ENCODE measurements at regions not wholly inside any gene's neighbourhood (a gene's known extent, or its start where the extent isn't known, plus 50 kb on each side); places are given as distances from the start of the nearest gene placed in this dataset.

GRCh38 chr15:62270216-62270921, 105.3 kb upstream of the C2CD4B start:
- H3K9ac ChIP-seq (ENCODE audit: low read length): no peak overlapping the region
- H3K27ac Mint-ChIP-seq: no peak overlapping the region
- H3K4me3 ChIP-seq (ENCODE audit: control extremely low read depth in 1 of 5, extremely low read depth in 1 of 5, insufficient read depth in 1 of 5, low read depth in 2 of 5, low read length in 4 of 5): no peak overlapping the region
- no peaks in the 10 kb centered on the region for H3K4me1 ChIP-seq (ENCODE audit: control insufficient read depth in 2 of 2, insufficient read depth in 2 of 2, low read length in 2 of 2)
- no peaks in the 10 kb centered on the region for H3K4me1 Mint-ChIP-seq
- H3K27me3 ChIP-seq (replicated peaks in 1 of 4; ENCODE audit: control extremely low read depth in 1 of 4, control insufficient read depth in 3 of 4, insufficient read depth in 4 of 4, low read length in 3 of 4): no peaks in the 10 kb centered on the region
- peaks cover 16% of the 10 kb centered on the region for H3K9me3 Mint-ChIP-seq (ENCODE audit: insufficient read depth)
- 88% methylated on average over 7 of the region's 10 CpGs for WGBS (ENCODE audit: insufficient coverage)
- DNase-seq: no peak
- ChIA-PET POLR2A (no interaction called here), CTCF (no interaction called here)
- peaks cover 5% of the 10 kb centered on the region for H3K27me3 Mint-ChIP-seq
- H4K20me1 ChIP-seq (ENCODE audit: control insufficient read depth, insufficient read depth, low read length, poor library complexity, severe bottlenecking): no peaks in the 10 kb centered on the region
- TF ChIP-seq EZH2 (IDR thresholded peaks at IDR 0.05; ENCODE audit: borderline replicate concordance, insufficient read depth, low read depth, low read length, poor library complexity, severe bottlenecking): no peak
- TF ChIP-seq, protein P1, sequence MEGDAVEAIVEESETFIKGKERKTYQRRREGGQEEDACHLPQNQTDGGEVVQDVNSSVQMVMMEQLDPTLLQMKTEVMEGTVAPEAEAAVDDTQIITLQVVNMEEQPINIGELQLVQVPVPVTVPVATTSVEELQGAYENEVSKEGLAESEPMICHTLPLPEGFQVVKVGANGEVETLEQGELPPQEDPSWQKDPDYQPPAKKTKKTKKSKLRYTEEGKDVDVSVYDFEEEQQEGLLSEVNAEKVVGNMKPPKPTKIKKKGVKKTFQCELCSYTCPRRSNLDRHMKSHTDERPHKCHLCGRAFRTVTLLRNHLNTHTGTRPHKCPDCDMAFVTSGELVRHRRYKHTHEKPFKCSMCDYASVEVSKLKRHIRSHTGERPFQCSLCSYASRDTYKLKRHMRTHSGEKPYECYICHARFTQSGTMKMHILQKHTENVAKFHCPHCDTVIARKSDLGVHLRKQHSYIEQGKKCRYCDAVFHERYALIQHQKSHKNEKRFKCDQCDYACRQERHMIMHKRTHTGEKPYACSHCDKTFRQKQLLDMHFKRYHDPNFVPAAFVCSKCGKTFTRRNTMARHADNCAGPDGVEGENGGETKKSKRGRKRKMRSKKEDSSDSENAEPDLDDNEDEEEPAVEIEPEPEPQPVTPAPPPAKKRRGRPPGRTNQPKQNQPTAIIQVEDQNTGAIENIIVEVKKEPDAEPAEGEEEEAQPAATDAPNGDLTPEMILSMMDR (IDR thresholded peaks at IDR 0.05): no peak
- no peak overlapping the region for H3K4me2 ChIP-seq (replicated peaks; ENCODE audit: low read depth, low read length, poor library complexity, severe bottlenecking)
- no peaks in the 10 kb centered on the region for H3K79me2 ChIP-seq (ENCODE audit: control insufficient read depth, insufficient read depth, low read length)
- ATAC-seq (ENCODE audit: low read depth): no peak
- peaks cover 1 to 45% (median 23%) of the 10 kb centered on the region in 3 donors for H3K9me3 ChIP-seq (ENCODE audit: control extremely low read depth in 1 of 3, control insufficient read depth in 2 of 3, insufficient read depth in 1 of 3, low read length in 2 of 3)
- H3K4me3 Mint-ChIP-seq: no peak overlapping the region
- H3K36me3 ChIP-seq (replicated peaks in 1 of 2; ENCODE audit: control extremely low read depth in 1 of 2, control insufficient read depth in 1 of 2, extremely low read depth in 1 of 2, insufficient read depth in 2 of 2, low read length in 1 of 2): no peaks in the 10 kb centered on the region
- intact Hi-C loops (cut with micrococcal nuclease): no loop called here
- H2AFZ ChIP-seq (ENCODE audit: insufficient read depth, low read depth, low read length, poor library complexity, severe bottlenecking): no peak overlapping the region
- no peak overlapping the region for H3K27ac ChIP-seq (ENCODE audit: low read length in 2 of 2)

GRCh38 chr15:62272290-62272689, 107.2 kb upstream of the C2CD4B start:
- no peaks in the 10 kb centered on the region for H3K4me1 Mint-ChIP-seq
- TF ChIP-seq EZH2 (IDR thresholded peaks at IDR 0.05; ENCODE audit: borderline replicate concordance, insufficient read depth, low read depth, low read length, poor library complexity, severe bottlenecking): no peak
- TF ChIP-seq, protein P1 (IDR thresholded peaks at IDR 0.05): no peak
- no peak overlapping the region for H3K27ac ChIP-seq (ENCODE audit: low read length in 2 of 2)
- no peak overlapping the region for H3K27ac Mint-ChIP-seq
- no peak overlapping the region for H3K4me3 Mint-ChIP-seq
- no CpG with 5 or more reads among the region's 1 CpG for WGBS (ENCODE audit: insufficient coverage)
- H3K79me2 ChIP-seq (ENCODE audit: control insufficient read depth, insufficient read depth, low read length): no peaks in the 10 kb centered on the region
- intact Hi-C loops (cut with micrococcal nuclease): no loop called here
- POLR2A ChIA-PET: no interaction called here
- H3K27me3 ChIP-seq (replicated peaks in 1 of 4; ENCODE audit: control extremely low read depth in 1 of 4, control insufficient read depth in 3 of 4, insufficient read depth in 4 of 4, low read length in 3 of 4): no peaks in the 10 kb centered on the region
- H3K36me3 ChIP-seq (replicated peaks in 1 of 2; ENCODE audit: control extremely low read depth in 1 of 2, control insufficient read depth in 1 of 2, extremely low read depth in 1 of 2, insufficient read depth in 2 of 2, low read length in 1 of 2): no peaks in the 10 kb centered on the region
- H2AFZ ChIP-seq (ENCODE audit: insufficient read depth, low read depth, low read length, poor library complexity, severe bottlenecking): no peak overlapping the region
- peaks cover 16% of the 10 kb centered on the region for H3K9me3 Mint-ChIP-seq (ENCODE audit: insufficient read depth)
- no peak overlapping the region for H3K4me2 ChIP-seq (replicated peaks; ENCODE audit: low read depth, low read length, poor library complexity, severe bottlenecking)
- H4K20me1 ChIP-seq (ENCODE audit: control insufficient read depth, insufficient read depth, low read length, poor library complexity, severe bottlenecking): no peaks in the 10 kb centered on the region
- no peak overlapping the region for H3K4me3 ChIP-seq (ENCODE audit: control extremely low read depth in 1 of 5, extremely low read depth in 1 of 5, insufficient read depth in 1 of 5, low read depth in 2 of 5, low read length in 4 of 5)
- peaks cover 5% of the 10 kb centered on the region for H3K27me3 Mint-ChIP-seq
- H3K9me3 ChIP-seq (ENCODE audit: control extremely low read depth in 1 of 3, control insufficient read depth in 2 of 3, insufficient read depth in 1 of 3, low read length in 2 of 3): peaks cover 1 to 34% (median 23%) of the 10 kb centered on the region in 3 donors
- CTCF ChIA-PET: no interaction called here
- DNase-seq (no peak), ATAC-seq (ENCODE audit: low read depth) (no peak)
- no peaks in the 10 kb centered on the region for H3K4me1 ChIP-seq (ENCODE audit: control insufficient read depth in 2 of 2, insufficient read depth in 2 of 2, low read length in 2 of 2)
- H3K9ac ChIP-seq (ENCODE audit: low read length): no peak overlapping the region

Measured in B cell (primary cell).